Mammary epithelial cell (primary cell): ENCODE measurements at regions not wholly inside any gene's neighbourhood (a gene's known extent, or its start where the extent isn't known, plus 50 kb on each side); places are given as distances from the start of the nearest gene placed in this dataset.

ENCODE experiments used
- CTCF ChIP-seq, 2 donors: IDR thresholded peaks in 1 of 2; conservative IDR thresholded peaks in 1 of 2; 2 replicates each; pipeline ENCODE4 v1.5.1; 2011 to 2012; ENCODE audit warnings: inconsistent platforms in 2 of 2, low read length in 2 of 2, mild to moderate bottlenecking in 2 of 2, control low read depth in 1 of 2, low read depth in 1 of 2; ENCODE audit not compliant: insufficient read depth in 1 of 2; ENCODE audit errors: extremely low read depth in 1 of 2
- EZH2 ChIP-seq: IDR thresholded peaks from 2 replicates; pipeline ENCODE4 v1.6.1; 2012; ENCODE audit warnings: low read length, inconsistent platforms, borderline replicate concordance

GRCh38 chr12:87368259-87368658 is 660.9 kb downstream of the C12orf50 start:
- TF ChIP-seq CTCF (conservative IDR thresholded peaks at IDR 0.05 in 1 of 2, IDR thresholded peaks at IDR 0.05 in 1 of 2; ENCODE audit: extremely low read depth in 1 of 2, insufficient read depth in 1 of 2, low read depth in 1 of 2, low read length in 2 of 2) (no peak), EZH2 (no peak)
